HG03060 (cell line): ENCODE measurements at regions not wholly inside any gene's neighbourhood (a gene's known extent, or its start where the extent isn't known, plus 50 kb on each side); places are given as distances from the start of the nearest gene placed in this dataset.

ENCODE experiments used
- ATAC-seq: cut with Tn5 transposase; IDR thresholded peaks from one replicate; pipeline ENCODE4 v1.9.1; 2021; ENCODE audit warnings: low read depth, moderate number of reproducible peaks; ENCODE audit not compliant: unreplicated experiment

DNA sequence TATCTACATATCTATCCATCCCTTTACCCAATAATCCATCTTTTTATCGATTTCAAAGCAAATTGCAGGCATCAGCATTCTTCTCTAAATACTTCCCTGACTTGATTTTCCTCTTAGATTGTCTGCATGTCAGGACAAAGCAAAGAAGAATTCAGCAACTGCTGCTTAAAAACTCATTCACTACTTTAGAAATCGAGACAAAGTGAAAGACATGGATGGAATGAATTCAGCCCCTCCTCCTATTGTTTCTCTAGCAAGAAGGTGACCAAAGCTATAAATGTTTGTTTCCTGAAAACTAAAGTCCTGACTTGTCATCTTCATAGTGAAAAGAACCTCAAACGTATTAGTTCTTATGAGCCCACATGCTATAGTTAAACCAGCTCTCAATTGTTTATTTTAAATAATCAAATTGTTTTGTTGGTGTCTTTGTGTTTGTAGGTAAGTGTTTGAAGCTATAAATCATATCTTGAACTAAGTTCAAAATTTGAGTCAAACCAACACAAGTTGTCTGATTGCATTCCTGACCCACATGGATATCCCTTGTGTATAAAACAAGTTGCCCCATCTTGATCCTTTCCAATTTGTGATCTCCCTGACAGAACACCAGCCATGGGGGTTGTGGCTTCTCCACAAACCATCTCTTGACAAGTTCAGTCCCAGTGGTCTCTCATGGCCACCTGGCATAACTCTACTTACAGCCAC lies 58.6 kb upstream of the ARHGAP5 start:
- ATAC-seq: no peak

- no peak for ATAC-seq
These were observed 57.8 kb upstream of the ARHGAP5 start for GRCh38 chr14:32019276-32019675.

DNA sequence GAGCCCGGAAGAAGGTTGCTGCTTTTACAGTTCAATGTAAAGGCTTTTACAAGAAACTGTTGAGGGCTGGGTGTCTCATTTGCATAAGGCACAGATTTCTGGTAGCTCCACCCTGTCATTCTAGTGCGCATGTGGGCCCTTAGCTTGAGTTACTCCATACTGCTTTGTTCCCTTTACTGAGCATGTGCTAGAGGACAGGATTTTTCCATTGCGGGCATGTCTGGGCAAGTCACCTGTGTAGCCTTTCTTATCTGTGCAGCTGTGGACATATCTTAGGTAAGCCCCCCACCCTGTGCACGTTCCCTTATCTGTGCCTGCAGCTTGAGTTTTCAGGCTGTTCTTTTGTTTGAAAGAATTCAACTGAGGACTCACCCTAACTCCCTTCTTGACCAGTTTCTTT lies 56.2 kb upstream of the ARHGAP5 start:
- no peak for ATAC-seq

DNA sequence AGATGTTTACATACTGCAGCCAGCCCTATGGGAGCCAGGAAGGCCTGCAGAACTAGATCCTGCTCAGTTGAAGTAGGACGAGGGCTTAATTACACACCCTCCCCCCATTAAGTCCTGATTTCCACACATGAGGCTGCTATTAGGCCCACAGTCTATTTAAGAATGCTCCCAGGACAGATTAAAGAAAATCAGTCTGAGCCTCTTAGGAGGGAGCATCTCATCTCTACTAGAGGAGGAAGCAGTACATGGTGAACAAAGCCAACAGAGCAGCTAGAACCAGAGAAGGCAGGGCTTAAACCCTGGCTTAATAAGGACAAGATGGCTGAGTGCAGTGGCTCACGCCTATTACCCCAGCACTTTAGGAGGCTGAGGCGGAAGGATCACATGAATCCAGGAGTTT lies 55.8 kb upstream of the ARHGAP5 start:
- no peak for ATAC-seq

- no peak for ATAC-seq
These were observed 54.6 kb upstream of the ARHGAP5 start for GRCh38 chr14:32022525-32022924.

- ATAC-seq: no peak
These were observed 54.1 kb upstream of the ARHGAP5 start for GRCh38 chr14:32022938-32023466.

- no peak for ATAC-seq
These were observed 53.6 kb upstream of the ARHGAP5 start for GRCh38 chr14:32023540-32023939.

- no peak for ATAC-seq
These were observed 49.7 kb upstream of the ARHGAP5 start for GRCh38 chr14:32027255-32027939.
